H1 (cell line): ENCODE measurements at regions not wholly inside any gene's neighbourhood (a gene's known extent, or its start where the extent isn't known, plus 50 kb on each side); places are given as distances from the start of the nearest gene placed in this dataset.

ENCODE experiments used
- CTCF ChIA-PET: fragments of 300-600 bp; sonication (Branson Sonifier 250); formaldehyde crosslinking; loops from one replicate; lab custom pipeline; 2021; ENCODE audit not compliant: partially characterized antibody; lab: Charles Lee
- POLR2A ChIA-PET: fragments of 300-600 bp; sonication (Branson Sonifier 250); formaldehyde crosslinking; loops from one replicate; lab custom pipeline; 2021; ENCODE audit warnings: inconsistent platforms; ENCODE audit not compliant: partially characterized antibody; lab: Charles Lee
- DNase-seq, 2 experiments: peaks; one replicate each; pipeline versions ENCODE4 v3.0.0 to v3.0.0-alpha.2; 2010 to 2022; ENCODE audit warnings: low spot score in 2 of 2, low read depth in 1 of 2, mixed read lengths in 1 of 2
- FAIRE-seq: peaks from 2 replicates; lab custom pipeline; 2011; peaks lifted over from hg19 to GRCh38; lab: Jason Lieb, UNC
- H2AFZ ChIP-seq: 2 replicates; pipeline ENCODE4 v1.8.1; 2012; ENCODE audit warnings: low read length, inconsistent platforms
- H2AK5ac ChIP-seq: 2 replicates; pipeline ENCODE4 v1.6.1; 2013; ENCODE audit warnings: low read depth, low read length
- H2BK120ac ChIP-seq: replicated peaks from 2 replicates; pipeline ENCODE3; 2013; ENCODE audit warnings: low read depth, low read length, inconsistent platforms
- H2BK12ac ChIP-seq: 2 replicates; pipeline ENCODE4 v1.6.1; 2013; ENCODE audit warnings: low read depth, low read length
- H2BK15ac ChIP-seq: 2 replicates; pipeline ENCODE4 v1.6.1; 2013; ENCODE audit warnings: low read length
- H2BK20ac ChIP-seq: 2 replicates; pipeline ENCODE4 v1.6.1; 2013; ENCODE audit warnings: low read length
- H2BK5ac ChIP-seq: 2 replicates; pipeline ENCODE4 v1.6.1; 2013; ENCODE audit warnings: low read depth, low read length
- H3K14ac ChIP-seq: 2 replicates; pipeline ENCODE4 v1.6.1; 2013; ENCODE audit warnings: inconsistent platforms; ENCODE audit not compliant: insufficient read length
- H3K18ac ChIP-seq: 2 replicates; pipeline ENCODE4 v1.6.1; 2013; ENCODE audit warnings: low read length; ENCODE audit errors: extremely low read depth
- H3K23ac ChIP-seq: 2 replicates; pipeline ENCODE4 v1.6.1; 2013; ENCODE audit warnings: inconsistent platforms; ENCODE audit not compliant: insufficient read length
- H3K23me2 ChIP-seq: 2 replicates; pipeline ENCODE4 v1.6.1; 2013; ENCODE audit warnings: low read depth, low read length
- H3K27ac ChIP-seq: 2 replicates; pipeline ENCODE4 v1.6.1; 2011; ENCODE audit warnings: low read depth, low read length, inconsistent platforms
- H3K27me3 ChIP-seq, 4 experiments: replicated peaks in 1 of 4; 1 replicate in 1 of 4; 2 replicates in 3 of 4; pipeline versions ENCODE4 v1.6.1 to v1.8.1; 2011 to 2013; ENCODE audit warnings: low read length in 3 of 4, mild to moderate bottlenecking in 3 of 4, inconsistent platforms in 2 of 4, mixed read lengths in 2 of 4, moderate library complexity in 1 of 4; ENCODE audit not compliant: control insufficient read depth in 3 of 4, insufficient read depth in 3 of 4; ENCODE audit errors: extremely low read depth in 1 of 4
- H3K36me3 ChIP-seq, 4 experiments: 2 replicates each; pipeline versions ENCODE4 v1.6.1 to v1.8.1; 2011 to 2013; ENCODE audit warnings: mild to moderate bottlenecking in 4 of 4, low read length in 3 of 4, moderate library complexity in 2 of 4, control low read depth in 1 of 4, inconsistent platforms in 1 of 4; ENCODE audit not compliant: insufficient read depth in 4 of 4, control insufficient read depth in 2 of 4
- H3K4ac ChIP-seq: replicated peaks from 2 replicates; pipeline ENCODE3; 2013; ENCODE audit warnings: low read length, low read depth, mixed read lengths, inconsistent platforms; ENCODE audit not compliant: insufficient read length
- H3K4me1 ChIP-seq, 4 experiments: replicated peaks in 1 of 4; 1 replicate in 1 of 4; 2 replicates in 3 of 4; pipeline versions ENCODE4 v1.6.1 to v1.8.1; 2011 to 2013; ENCODE audit warnings: low read length in 3 of 4, inconsistent platforms in 2 of 4, mixed read lengths in 1 of 4; ENCODE audit not compliant: insufficient read depth in 4 of 4, control insufficient read depth in 3 of 4
- H3K4me2 ChIP-seq, 2 experiments: 2 replicates each; pipeline versions ENCODE4 v1.6.1 to v1.8.1; 2011 to 2013; ENCODE audit warnings: low read depth in 2 of 2, low read length in 2 of 2, control low read depth in 1 of 2, inconsistent platforms in 1 of 2, mild to moderate bottlenecking in 1 of 2; ENCODE audit not compliant: insufficient read depth in 1 of 2
- H3K4me3 ChIP-seq, 4 experiments: fragments of 200-600, 300-600 bp in 1 of 4; sonication (generic), shearing (Covaris generic), sonication (Bioruptor Twin) in 1 of 4; 2 replicates each; pipeline versions ENCODE4 v1.5.1 to v1.8.1; 2011 to 2016; ENCODE audit warnings: low read length in 4 of 4, low read depth in 3 of 4, control low read depth in 2 of 4, inconsistent platforms in 2 of 4, mild to moderate bottlenecking in 2 of 4, mixed read lengths in 1 of 4, moderate library complexity in 1 of 4; ENCODE audit not compliant: insufficient read depth in 2 of 4; ENCODE audit errors: extremely low read depth in 1 of 4
- H3K56ac ChIP-seq: replicated peaks from 2 replicates; pipeline ENCODE3; 2013; ENCODE audit warnings: low read depth, mild to moderate bottlenecking, mixed read lengths, low read length, inconsistent platforms; ENCODE audit not compliant: insufficient read length
- H3K79me1 ChIP-seq: 2 replicates; pipeline ENCODE4 v1.6.1; 2013; ENCODE audit warnings: low read depth, low read length, control low read depth
- H3K79me2 ChIP-seq, 2 experiments: 2 replicates each; pipeline versions ENCODE4 v1.6.1 to v1.8.1; 2012 to 2013; ENCODE audit warnings: low read length in 2 of 2, mild to moderate bottlenecking in 2 of 2, inconsistent platforms in 1 of 2; ENCODE audit not compliant: insufficient read depth in 2 of 2, control insufficient read depth in 1 of 2
- H3K9ac ChIP-seq, 4 experiments: replicated peaks in 1 of 4; 1 replicate in 1 of 4; 2 replicates in 3 of 4; pipeline versions ENCODE4 v1.6.1 to v1.8.1; 2011 to 2013; ENCODE audit warnings: low read depth in 3 of 4, low read length in 3 of 4, control low read depth in 2 of 4, mild to moderate bottlenecking in 2 of 4, moderate library complexity in 2 of 4, inconsistent platforms in 1 of 4; ENCODE audit errors: extremely low read depth in 1 of 4
- H3K9me3 ChIP-seq, 2 experiments: 2 replicates each; pipeline versions ENCODE4 v1.6.1 to v1.8.1; 2012 to 2013; ENCODE audit warnings: mild to moderate bottlenecking in 2 of 2, moderate library complexity in 2 of 2, control low read depth in 1 of 2, inconsistent platforms in 1 of 2, low read depth in 1 of 2, low read length in 1 of 2, mixed read lengths in 1 of 2; ENCODE audit not compliant: insufficient read depth in 2 of 2
- H4K20me1 ChIP-seq, 2 experiments: replicated peaks in 1 of 2; 2 replicates each; pipeline versions ENCODE3 to v1.8.1; 2011 to 2013; ENCODE audit warnings: inconsistent platforms in 2 of 2, low read length in 2 of 2, mild to moderate bottlenecking in 1 of 2; ENCODE audit not compliant: insufficient read depth in 2 of 2, control insufficient read depth in 1 of 2
- H4K5ac ChIP-seq: 2 replicates; pipeline ENCODE4 v1.6.1; 2013; ENCODE audit warnings: low read length, low read depth, mixed read lengths, inconsistent platforms; ENCODE audit not compliant: insufficient read length
- H4K8ac ChIP-seq: 2 replicates; pipeline ENCODE4 v1.8.0; 2013; ENCODE audit warnings: mild to moderate bottlenecking, moderate library complexity, low read length, inconsistent platforms; ENCODE audit not compliant: insufficient read depth; ENCODE audit errors: extremely low read depth
- H4K91ac ChIP-seq: replicated peaks from 2 replicates; pipeline ENCODE3; 2013; ENCODE audit warnings: low read length, mixed read lengths, inconsistent platforms; ENCODE audit not compliant: insufficient read length
- EP300 ChIP-seq, 2 experiments: IDR thresholded peaks; 1 replicate in 1 of 2; 2 replicates in 1 of 2; pipeline ENCODE4 v1.6.1; 2011 to 2012; ENCODE audit warnings: low read depth in 2 of 2, low read length in 2 of 2, mild to moderate bottlenecking in 2 of 2, borderline replicate concordance in 1 of 2, inconsistent platforms in 1 of 2, moderate library complexity in 1 of 2
- EZH2 ChIP-seq: fragments of 200-600 bp; sonication (generic); IDR thresholded peaks from 2 replicates; pipeline ENCODE4 v1.7.1; 2012; ENCODE audit warnings: low read depth, mild to moderate bottlenecking, moderate library complexity, low read length, inconsistent platforms; ENCODE audit not compliant: severe bottlenecking
- GTF2F1 ChIP-seq: IDR thresholded peaks from 2 replicates; pipeline ENCODE4 v1.6.1; 2012; ENCODE audit warnings: low read depth, low read length, improper control_type of control experiment, borderline replicate concordance
- HDAC6 ChIP-seq: IDR thresholded peaks from one replicate; pipeline ENCODE4 v1.7.1; 2012; ENCODE audit warnings: low read depth, mild to moderate bottlenecking, inconsistent platforms, low read length, moderate library complexity
- RAD21 ChIP-seq, 2 experiments: IDR thresholded peaks in 1 of 2; conservative IDR thresholded peaks in 1 of 2; 2 replicates each; pipeline ENCODE4 v1.6.1; 2011; ENCODE audit warnings: low read depth in 2 of 2, low read length in 2 of 2, improper control_type of control experiment in 1 of 2, inconsistent platforms in 1 of 2, mild to moderate bottlenecking in 1 of 2, moderate library complexity in 1 of 2
- RBBP5 ChIP-seq: IDR thresholded peaks from 2 replicates; pipeline ENCODE4 v1.7.1; 2012; ENCODE audit warnings: low read depth, mild to moderate bottlenecking, inconsistent platforms, low read length, moderate library complexity, borderline replicate concordance
- RXRA ChIP-seq: IDR thresholded peaks from 2 replicates; pipeline ENCODE4 v1.6.1; 2011; ENCODE audit warnings: low read depth, mild to moderate bottlenecking, low read length, moderate library complexity; ENCODE audit not compliant: insufficient read depth
- SP2 ChIP-seq: IDR thresholded peaks from 2 replicates; pipeline ENCODE4 v1.6.1; 2012; ENCODE audit warnings: mild to moderate bottlenecking, low read length, inconsistent platforms
- SUZ12 ChIP-seq: fragments of 200-600 bp; sonication (generic); IDR thresholded peaks from 2 replicates; pipeline ENCODE4 v1.6.1; 2012; ENCODE audit warnings: mild to moderate bottlenecking, inconsistent platforms, low read length, moderate library complexity, mixed read lengths
- TCF12 ChIP-seq: IDR thresholded peaks from 2 replicates; pipeline ENCODE4 v1.6.1; 2011; ENCODE audit warnings: low read depth, mild to moderate bottlenecking, low read length
- WGBS, 2 experiments: shearing (Covaris generic) in 1 of 2; methylation state at CpG; one replicate each; pipeline versions ENCODE4 v1.1.6 to v1.1.7; 2013 to 2015; ENCODE audit warnings: low lambda C conversion rate in 2 of 2, mixed read lengths in 2 of 2, inconsistent platforms in 1 of 2, low coverage in 1 of 2, missing lambda C conversion rate in 1 of 2; ENCODE audit not compliant: insufficient replicate concordance in 2 of 2, insufficient coverage in 1 of 2, insufficient read length in 1 of 2; ENCODE audit errors: extremely low coverage in 1 of 2, missing lambda C conversion rate in 1 of 2; 5-methylcytosine and 5-hydroxymethylcytosine counted together
- TF ChIP-seq, protein P1 (sequence below), 3 experiments: IDR thresholded peaks; 1 replicate in 2 of 3; 2 replicates in 1 of 3; pipeline versions ENCODE4 v1.5.1 to v1.6.1; 2011; ENCODE audit warnings: low read length in 3 of 3, mild to moderate bottlenecking in 3 of 3, inconsistent platforms in 2 of 3, low read depth in 1 of 3, moderate library complexity in 1 of 3; ENCODE audit not compliant: insufficient read depth in 1 of 3; ENCODE audit errors: control extremely low read depth in 1 of 3

DNA sequence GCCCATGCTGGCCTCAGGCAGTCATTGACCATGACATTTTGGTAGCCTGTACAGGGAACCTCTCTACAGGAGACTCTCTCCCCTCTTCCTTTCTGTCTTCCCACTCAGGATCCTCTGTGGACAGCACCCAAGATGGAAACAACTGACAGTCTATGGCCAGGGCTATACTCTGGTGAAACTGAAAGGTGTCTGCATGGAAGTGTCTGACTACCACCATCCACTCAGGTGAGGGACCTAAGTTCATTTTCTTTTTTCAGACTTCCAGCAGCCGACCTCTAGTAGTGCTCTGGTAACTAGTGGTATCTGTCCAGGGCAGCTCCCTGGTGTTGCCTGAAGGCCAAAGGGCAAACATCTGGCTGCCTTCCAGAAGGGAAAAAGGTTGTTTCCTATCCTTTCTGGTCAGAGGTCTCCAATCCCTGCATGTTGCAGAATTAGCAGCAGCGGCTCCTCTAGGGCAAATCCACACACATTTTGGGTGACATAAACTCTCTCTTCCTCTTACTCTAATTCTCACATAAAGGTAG, 804.5 kb downstream of the C4orf33 start:
- H3K9me3 ChIP-seq = peaks cover 11 to 16% of the 10 kb centered on the region in 2 experiments; a peak in 3 of 4 replicates
- H2BK20ac ChIP-seq = no peak overlapping the region
- no peak overlapping the region; the same call in 1 of the 2 replicates for H3K18ac ChIP-seq
- WGBS, 2 experiments = 90% methylated on average over 2 of the region's 2 CpGs; no CpG with 5 or more reads in 1 of the 2 experiments
- no peak overlapping the region for H2AK5ac ChIP-seq
- no peak overlapping the region for H3K9ac ChIP-seq
- no peaks in the 10 kb centered on the region for H3K23me2 ChIP-seq
- POLR2A ChIA-PET = no interaction called here
- H3K79me1 ChIP-seq = no peaks in the 10 kb centered on the region
- H3K14ac ChIP-seq = no peak overlapping the region
- no peak overlapping the region for H2BK120ac ChIP-seq
- no peaks in the 10 kb centered on the region for H3K79me2 ChIP-seq
- DNase-seq = no peak
- H4K5ac ChIP-seq = no peak overlapping the region
- H3K4me2 ChIP-seq = no peak overlapping the region
- H3K27me3 ChIP-seq = no peaks in the 10 kb centered on the region
- H2AFZ ChIP-seq = no peak overlapping the region
- no peak overlapping the region for H2BK12ac ChIP-seq
- H4K20me1 ChIP-seq = no peaks in the 10 kb centered on the region
- no peaks in the 10 kb centered on the region for H3K36me3 ChIP-seq
- H4K91ac ChIP-seq = no peak overlapping the region
- H4K8ac ChIP-seq = no peak overlapping the region
- no peak for FAIRE-seq
- no peak overlapping the region for H3K23ac ChIP-seq
- no peak overlapping the region for H3K27ac ChIP-seq
- H3K4me1 ChIP-seq = no peaks in the 10 kb centered on the region
- no peak overlapping the region for H3K56ac ChIP-seq
- H3K4me3 ChIP-seq = no peak overlapping the region
- H2BK15ac ChIP-seq = no peak overlapping the region
- no peak overlapping the region for H2BK5ac ChIP-seq
- CTCF ChIA-PET = no interaction called here
- no peak overlapping the region for H3K4ac ChIP-seq
- TF ChIP-seq RXRA = no peak
- TF ChIP-seq RBBP5 = no peak
- TF ChIP-seq HDAC6 = no peak
- no peak for TF ChIP-seq EZH2
- no peak for TF ChIP-seq EP300 (IDR thresholded peaks at IDR 0.05; ENCODE audit: borderline replicate concordance in 1 of 2, low read depth in 2 of 2, low read length in 2 of 2)
- TF ChIP-seq, protein P1, sequence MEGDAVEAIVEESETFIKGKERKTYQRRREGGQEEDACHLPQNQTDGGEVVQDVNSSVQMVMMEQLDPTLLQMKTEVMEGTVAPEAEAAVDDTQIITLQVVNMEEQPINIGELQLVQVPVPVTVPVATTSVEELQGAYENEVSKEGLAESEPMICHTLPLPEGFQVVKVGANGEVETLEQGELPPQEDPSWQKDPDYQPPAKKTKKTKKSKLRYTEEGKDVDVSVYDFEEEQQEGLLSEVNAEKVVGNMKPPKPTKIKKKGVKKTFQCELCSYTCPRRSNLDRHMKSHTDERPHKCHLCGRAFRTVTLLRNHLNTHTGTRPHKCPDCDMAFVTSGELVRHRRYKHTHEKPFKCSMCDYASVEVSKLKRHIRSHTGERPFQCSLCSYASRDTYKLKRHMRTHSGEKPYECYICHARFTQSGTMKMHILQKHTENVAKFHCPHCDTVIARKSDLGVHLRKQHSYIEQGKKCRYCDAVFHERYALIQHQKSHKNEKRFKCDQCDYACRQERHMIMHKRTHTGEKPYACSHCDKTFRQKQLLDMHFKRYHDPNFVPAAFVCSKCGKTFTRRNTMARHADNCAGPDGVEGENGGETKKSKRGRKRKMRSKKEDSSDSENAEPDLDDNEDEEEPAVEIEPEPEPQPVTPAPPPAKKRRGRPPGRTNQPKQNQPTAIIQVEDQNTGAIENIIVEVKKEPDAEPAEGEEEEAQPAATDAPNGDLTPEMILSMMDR (IDR thresholded peaks at IDR 0.05; ENCODE audit: control extremely low read depth in 1 of 3, insufficient read depth in 1 of 3, low read depth in 1 of 3, low read length in 3 of 3) = no peak
- TF ChIP-seq SP2 = no peak
- TF ChIP-seq RAD21 (IDR thresholded peaks at IDR 0.05 in 1 of 2, conservative IDR thresholded peaks at IDR 0.05 in 1 of 2; ENCODE audit: low read depth in 2 of 2, low read length in 2 of 2) = no peak
- TF ChIP-seq GTF2F1 = no peak
- no peak for TF ChIP-seq SUZ12
- no peak for TF ChIP-seq TCF12
